ENCODE measurements at regions not wholly inside any gene's neighbourhood (a gene's known extent, or its start where the extent isn't known, plus 50 kb on each side); places are given as distances from the start of the nearest gene placed in this dataset.

DNA sequence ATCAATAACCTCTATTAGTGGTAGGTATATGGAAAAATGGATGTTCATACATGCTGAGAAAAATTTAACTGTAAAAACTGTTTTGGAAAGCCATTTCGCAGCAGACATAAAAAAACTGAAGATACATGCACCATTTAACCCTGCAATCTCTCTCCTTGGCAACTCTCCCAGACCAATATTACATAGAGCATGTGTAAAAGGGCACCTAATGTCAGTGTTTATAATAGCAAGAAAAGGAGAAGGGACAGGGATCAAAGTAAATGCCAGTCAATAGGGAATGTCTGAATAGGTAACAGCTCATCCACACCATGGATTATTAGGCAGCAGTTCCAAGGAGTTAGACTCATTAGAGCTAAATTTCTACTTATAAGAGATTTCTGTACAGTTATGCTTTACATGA is 77.2 kb downstream of the BTG1 start:
- Histone ChIP-seq H3K9ac (ENCODE audit: low read depth in 1 of 2, low read length in 2 of 2) (no peak overlapping the region), H3K27ac (ENCODE audit: low read depth in 1 of 2, low read length in 2 of 2) (no peak overlapping the region), H3K4me1 (ENCODE audit: control insufficient read depth in 4 of 4, insufficient read depth in 4 of 4, low read length in 3 of 4) (peaks cover 9 to 44% (median 35%) of the 10 kb centered on the region in 4 donors), H3K27me3 (ENCODE audit: control insufficient read depth in 4 of 4, insufficient read depth in 4 of 4, low read length in 3 of 4) (no peaks in the 10 kb centered on the region), H3K36me3 (ENCODE audit: control insufficient read depth in 4 of 4, insufficient read depth in 3 of 4, low read depth in 1 of 4, low read length in 3 of 4) (no peaks in the 10 kb centered on the region), H3K4me3 (ENCODE audit: low read depth in 1 of 3, low read length in 3 of 3) (no peak overlapping the region), H3K9me3 (ENCODE audit: control insufficient read depth in 4 of 4, low read length in 3 of 4) (no peaks in the 10 kb centered on the region)
- DNase-seq (ENCODE audit: low spot score) = no peak
- 33% methylated on average over 1 of the region's 1 CpG for WGBS
- TF ChIP-seq REST (IDR thresholded peaks at IDR 0.05) (no peak), GABPA (IDR thresholded peaks at IDR 0.05 in 1 of 2, conservative IDR thresholded peaks at IDR 0.05 in 1 of 2) (no peak), RXRA (IDR thresholded peaks at IDR 0.05) (peak in 1 of 2 donors; percentile 45), YY1 (IDR thresholded peaks at IDR 0.05) (no peak), RAD21 (IDR thresholded peaks at IDR 0.05) (peak; percentile 37 to 47), SP1 (IDR thresholded peaks at IDR 0.05) (peak; percentile 15), HNF4A (conservative IDR thresholded peaks at IDR 0.05) (peak; percentile 37 to 43)
- TF ChIP-seq, protein P1, sequence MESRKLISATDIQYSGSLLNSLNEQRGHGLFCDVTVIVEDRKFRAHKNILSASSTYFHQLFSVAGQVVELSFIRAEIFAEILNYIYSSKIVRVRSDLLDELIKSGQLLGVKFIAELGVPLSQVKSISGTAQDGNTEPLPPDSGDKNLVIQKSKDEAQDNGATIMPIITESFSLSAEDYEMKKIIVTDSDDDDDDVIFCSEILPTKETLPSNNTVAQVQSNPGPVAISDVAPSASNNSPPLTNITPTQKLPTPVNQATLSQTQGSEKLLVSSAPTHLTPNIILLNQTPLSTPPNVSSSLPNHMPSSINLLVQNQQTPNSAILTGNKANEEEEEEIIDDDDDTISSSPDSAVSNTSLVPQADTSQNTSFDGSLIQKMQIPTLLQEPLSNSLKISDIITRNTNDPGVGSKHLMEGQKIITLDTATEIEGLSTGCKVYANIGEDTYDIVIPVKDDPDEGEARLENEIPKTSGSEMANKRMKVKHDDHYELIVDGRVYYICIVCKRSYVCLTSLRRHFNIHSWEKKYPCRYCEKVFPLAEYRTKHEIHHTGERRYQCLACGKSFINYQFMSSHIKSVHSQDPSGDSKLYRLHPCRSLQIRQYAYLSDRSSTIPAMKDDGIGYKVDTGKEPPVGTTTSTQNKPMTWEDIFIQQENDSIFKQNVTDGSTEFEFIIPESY (IDR thresholded peaks at IDR 0.05) = no peak

- no peak for DNase-seq (ENCODE audit: low spot score)
- Histone ChIP-seq H3K4me1 (ENCODE audit: control insufficient read depth in 4 of 4, insufficient read depth in 4 of 4, low read length in 3 of 4) (peaks cover 9 to 40% (median 34%) of the 10 kb centered on the region in 4 donors), H3K4me3 (ENCODE audit: low read depth in 1 of 3, low read length in 3 of 3) (no peak overlapping the region), H3K36me3 (ENCODE audit: control insufficient read depth in 4 of 4, insufficient read depth in 3 of 4, low read depth in 1 of 4, low read length in 3 of 4) (no peaks in the 10 kb centered on the region), H3K9ac (ENCODE audit: low read depth in 1 of 2, low read length in 2 of 2) (no peak overlapping the region), H3K27ac (ENCODE audit: low read depth in 1 of 2, low read length in 2 of 2) (peak overlapping the region; percentile 74 to 81), H3K9me3 (ENCODE audit: control insufficient read depth in 4 of 4, low read length in 3 of 4) (no peaks in the 10 kb centered on the region), H3K27me3 (ENCODE audit: control insufficient read depth in 4 of 4, insufficient read depth in 4 of 4, low read length in 3 of 4) (no peaks in the 10 kb centered on the region)
- TF ChIP-seq RAD21 (IDR thresholded peaks at IDR 0.05) (peak in 1 of 2 donors; percentile 15), RXRA (IDR thresholded peaks at IDR 0.05) (peak; percentile 82 to 91), FOXA2 (IDR thresholded peaks at IDR 0.05) (no peak), FOXA1 (IDR thresholded peaks at IDR 0.05) (no peak), GABPA (IDR thresholded peaks at IDR 0.05 in 1 of 2, conservative IDR thresholded peaks at IDR 0.05 in 1 of 2) (no peak), JUND (IDR thresholded peaks at IDR 0.05) (no peak), SP1 (IDR thresholded peaks at IDR 0.05) (peak; percentile 5), NR2F2 (IDR thresholded peaks at IDR 0.05) (no peak), HNF4A (conservative IDR thresholded peaks at IDR 0.05) (peak; percentile 31 to 40), TAF1 (conservative IDR thresholded peaks at IDR 0.05) (no peak), YY1 (IDR thresholded peaks at IDR 0.05) (no peak), REST (IDR thresholded peaks at IDR 0.05) (no peak), HNF4G (IDR thresholded peaks at IDR 0.05) (no peak)
- TF ChIP-seq, protein P2, sequence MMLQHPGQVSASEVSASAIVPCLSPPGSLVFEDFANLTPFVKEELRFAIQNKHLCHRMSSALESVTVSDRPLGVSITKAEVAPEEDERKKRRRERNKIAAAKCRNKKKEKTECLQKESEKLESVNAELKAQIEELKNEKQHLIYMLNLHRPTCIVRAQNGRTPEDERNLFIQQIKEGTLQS (IDR thresholded peaks at IDR 0.05) = no peak
- TF ChIP-seq, protein P1 (IDR thresholded peaks at IDR 0.05) = no peak
- WGBS = 28% methylated on average over 2 of the region's 2 CpGs
These were observed 80.0 kb downstream of the BTG1 start for GRCh38 chr12:92065639-92066038.

Measured in liver (tissue), 7 donors.